ACC112 (cell line): ENCODE measurements at regions not wholly inside any gene's neighbourhood (a gene's known extent, or its start where the extent isn't known, plus 50 kb on each side); places are given as distances from the start of the nearest gene placed in this dataset.

Source experiments
- H2AFZ ChIP-seq: fragments of 200-600 bp; sonication (generic); one replicate; pipeline ENCODE4 v1.6.0; 2017; ENCODE audit warnings: antibody characterized with exemption, low read length; ENCODE audit not compliant: unreplicated experiment
- H3K27ac ChIP-seq: fragments of 200-600 bp; sonication (generic); 2 replicates; pipeline ENCODE4 v1.5.1; 2014; ENCODE audit warnings: low read depth, mild to moderate bottlenecking, antibody characterized with exemption, low read length, moderate library complexity
- H3K27me3 ChIP-seq: fragments of 200-600 bp; sonication (generic); 2 replicates; pipeline ENCODE4 v1.6.1; 2014; ENCODE audit warnings: mild to moderate bottlenecking, antibody characterized with exemption, low read length, moderate library complexity, mixed read lengths; ENCODE audit not compliant: insufficient read depth
- H3K36me3 ChIP-seq: fragments of 200-600 bp; sonication (generic); 2 replicates; pipeline ENCODE4 v1.6.1; 2016; ENCODE audit warnings: mild to moderate bottlenecking, antibody characterized with exemption, low read length, moderate library complexity, mixed read lengths; ENCODE audit not compliant: insufficient read depth
- H3K4me1 ChIP-seq: fragments of 200-600 bp; sonication (generic); one replicate; pipeline ENCODE4 v1.6.1; 2016; ENCODE audit warnings: low read length, mixed read lengths; ENCODE audit not compliant: insufficient read depth, unreplicated experiment, control insufficient read depth
- H3K4me3 ChIP-seq: fragments of 200-600 bp; sonication (generic); 2 replicates; pipeline ENCODE4 v1.5.1; 2014; ENCODE audit warnings: mild to moderate bottlenecking, low read depth, low read length
- H3K79me2 ChIP-seq: fragments of 200-600 bp; sonication (generic); one replicate; pipeline ENCODE4 v1.6.0; 2016; ENCODE audit warnings: low read length; ENCODE audit not compliant: control insufficient read depth, unreplicated experiment, insufficient read depth

DNA sequence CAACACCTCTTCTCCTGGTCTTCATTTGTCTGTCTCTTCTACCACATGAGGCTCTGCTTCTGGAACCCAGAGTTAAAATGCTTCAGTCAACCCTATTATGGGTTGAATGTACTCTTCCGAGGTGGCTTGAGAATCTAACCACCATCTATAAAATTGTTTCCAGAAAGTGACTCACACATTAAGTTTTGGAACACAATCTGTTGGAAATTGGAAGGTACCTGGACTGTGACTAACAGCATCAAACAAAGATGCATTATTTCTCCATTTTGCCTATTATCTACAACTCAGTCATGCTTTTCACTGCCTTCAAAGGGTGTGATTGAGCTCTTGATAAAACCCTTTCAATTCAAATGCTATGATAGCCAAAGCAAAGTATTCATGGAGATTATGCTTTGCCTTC lies 499.0 kb upstream of the SEMA6D start:
- no peaks in the 10 kb centered on the region for H3K4me1 ChIP-seq
- H3K27ac ChIP-seq, result no peak overlapping the region
- no peaks in the 10 kb centered on the region for H3K27me3 ChIP-seq
- H2AFZ ChIP-seq, result no peak overlapping the region
- no peaks in the 10 kb centered on the region for H3K79me2 ChIP-seq
- H3K4me3 ChIP-seq, result no peak overlapping the region
- no peaks in the 10 kb centered on the region for H3K36me3 ChIP-seq

- H3K36me3 ChIP-seq, result no peaks in the 10 kb centered on the region
These were observed 472.9 kb upstream of the SEMA6D start for GRCh38 chr15:47244361-47244760.

GRCh38 chr15:47246317-47246716 lies 471.0 kb upstream of the SEMA6D start:
- H3K79me2 ChIP-seq, result no peaks in the 10 kb centered on the region
- no peaks in the 10 kb centered on the region for H3K36me3 ChIP-seq
- H3K27me3 ChIP-seq, result no peaks in the 10 kb centered on the region
- H2AFZ ChIP-seq, result no peak overlapping the region
- no peaks in the 10 kb centered on the region for H3K4me1 ChIP-seq
- H3K4me3 ChIP-seq, result no peak overlapping the region
- H3K27ac ChIP-seq, result no peak overlapping the region

More at GRCh38 chr15:47244361-47244760, 472.9 kb upstream of the SEMA6D start:
- Histone ChIP-seq H3K4me1 (no peaks in the 10 kb centered on the region), H3K79me2 (no peaks in the 10 kb centered on the region), H3K27me3 (no peaks in the 10 kb centered on the region), H2AFZ (no peak overlapping the region), H3K27ac (no peak overlapping the region), H3K4me3 (no peak overlapping the region)

GRCh38 chr15:47258521-47258920 lies 458.8 kb upstream of the SEMA6D start:
- Histone ChIP-seq H3K4me3 (no peak overlapping the region), H3K36me3 (no peaks in the 10 kb centered on the region), H3K4me1 (no peaks in the 10 kb centered on the region), H2AFZ (no peak overlapping the region), H3K27ac (no peak overlapping the region), H3K79me2 (no peaks in the 10 kb centered on the region), H3K27me3 (no peaks in the 10 kb centered on the region)

DNA sequence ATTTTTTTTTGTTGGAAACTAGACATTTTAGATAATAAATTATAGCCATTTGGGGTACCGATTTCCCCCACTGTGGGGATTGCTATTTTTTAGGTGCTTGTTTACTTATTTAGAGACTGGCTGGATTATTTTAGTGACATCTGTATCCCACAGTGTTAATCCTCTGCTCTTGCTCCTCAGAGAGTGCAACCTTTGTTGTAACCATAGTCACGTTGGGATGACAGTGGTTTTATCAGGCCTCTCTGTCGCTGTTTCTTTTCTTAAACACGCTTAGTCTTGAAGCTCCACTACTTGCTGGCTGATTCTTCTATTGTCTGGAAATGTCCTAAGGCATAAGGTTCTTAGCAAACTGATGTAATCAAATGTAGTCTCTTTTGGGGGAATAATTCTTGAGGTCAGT lies 451.6 kb upstream of the SEMA6D start:
- H2AFZ ChIP-seq, result no peak overlapping the region
- H3K79me2 ChIP-seq, result no peaks in the 10 kb centered on the region
- no peaks in the 10 kb centered on the region for H3K36me3 ChIP-seq
- H3K27me3 ChIP-seq, result no peaks in the 10 kb centered on the region
- no peak overlapping the region for H3K4me3 ChIP-seq
- H3K4me1 ChIP-seq, result no peaks in the 10 kb centered on the region
- H3K27ac ChIP-seq, result no peak overlapping the region

- H3K36me3 ChIP-seq, result no peaks in the 10 kb centered on the region
- H3K79me2 ChIP-seq, result no peaks in the 10 kb centered on the region
- H3K4me1 ChIP-seq, result no peaks in the 10 kb centered on the region
- no peak overlapping the region for H3K27ac ChIP-seq
- no peaks in the 10 kb centered on the region for H3K27me3 ChIP-seq
- H2AFZ ChIP-seq, result no peak overlapping the region
- no peak overlapping the region for H3K4me3 ChIP-seq
These were observed 450.7 kb upstream of the SEMA6D start for GRCh38 chr15:47266566-47266965.

DNA sequence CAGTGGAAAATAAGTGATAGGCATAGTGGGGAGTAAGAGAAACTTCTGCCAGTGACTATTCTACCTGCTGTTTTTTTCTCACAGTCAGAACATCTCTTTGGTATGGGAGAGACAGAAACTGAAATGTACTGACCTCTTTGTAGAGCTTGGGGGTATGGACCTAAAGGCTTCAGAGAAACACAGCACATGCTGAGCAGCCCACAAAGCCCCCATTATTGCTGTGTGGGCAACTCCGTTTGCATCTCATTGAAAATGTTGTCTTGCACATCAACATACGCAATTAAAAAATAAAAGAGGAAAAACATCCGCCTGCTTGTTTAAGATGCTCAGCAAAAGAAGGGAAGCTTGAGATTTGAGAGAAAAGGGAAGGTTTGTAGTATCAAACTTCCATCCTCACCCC lies 443.4 kb upstream of the SEMA6D start:
- Histone ChIP-seq H3K4me1 (no peaks in the 10 kb centered on the region), H3K79me2 (no peaks in the 10 kb centered on the region), H2AFZ (no peak overlapping the region), H3K27me3 (no peaks in the 10 kb centered on the region), H3K27ac (no peak overlapping the region), H3K4me3 (no peak overlapping the region), H3K36me3 (no peaks in the 10 kb centered on the region)

GRCh38 chr15:47283246-47283645 lies 434.1 kb upstream of the SEMA6D start:
- no peaks in the 10 kb centered on the region for H3K36me3 ChIP-seq
- H3K27ac ChIP-seq, result no peak overlapping the region
- no peak overlapping the region for H3K4me3 ChIP-seq
- H3K27me3 ChIP-seq, result no peaks in the 10 kb centered on the region
- H2AFZ ChIP-seq, result no peak overlapping the region
- H3K4me1 ChIP-seq, result no peaks in the 10 kb centered on the region
- no peaks in the 10 kb centered on the region for H3K79me2 ChIP-seq

- no peak overlapping the region for H3K4me3 ChIP-seq
- no peaks in the 10 kb centered on the region for H3K4me1 ChIP-seq
- no peak overlapping the region for H3K27ac ChIP-seq
- no peaks in the 10 kb centered on the region for H3K79me2 ChIP-seq
- no peak overlapping the region for H2AFZ ChIP-seq
- H3K27me3 ChIP-seq, result no peaks in the 10 kb centered on the region
- no peaks in the 10 kb centered on the region for H3K36me3 ChIP-seq
These were observed 428.5 kb upstream of the SEMA6D start for GRCh38 chr15:47288794-47289193.

DNA sequence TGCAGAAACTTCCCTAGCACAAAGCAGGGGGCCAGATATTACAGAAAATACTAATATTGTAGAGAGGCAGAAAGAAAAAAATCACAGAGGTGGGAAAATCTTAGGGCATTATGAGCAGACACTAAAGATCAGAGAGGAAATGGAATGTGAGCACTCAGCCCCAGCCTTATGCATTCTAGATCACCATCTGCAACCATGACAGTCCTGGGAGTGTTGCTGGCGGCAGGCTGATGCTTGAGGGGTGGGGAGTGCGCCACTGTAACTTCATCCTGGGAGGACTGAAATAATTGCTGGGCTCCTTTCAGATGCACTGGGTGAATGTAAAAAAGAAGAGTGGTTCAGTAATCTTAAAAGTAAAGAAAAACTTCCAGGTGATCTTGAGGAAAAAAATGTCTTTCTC lies 427.6 kb upstream of the SEMA6D start:
- no peaks in the 10 kb centered on the region for H3K79me2 ChIP-seq
- H3K27me3 ChIP-seq, result no peaks in the 10 kb centered on the region
- no peak overlapping the region for H2AFZ ChIP-seq
- H3K36me3 ChIP-seq, result no peaks in the 10 kb centered on the region
- no peaks in the 10 kb centered on the region for H3K4me1 ChIP-seq
- no peak overlapping the region for H3K27ac ChIP-seq
- H3K4me3 ChIP-seq, result no peak overlapping the region

- Histone ChIP-seq H3K36me3 (no peaks in the 10 kb centered on the region), H3K4me3 (no peak overlapping the region), H3K27me3 (no peaks in the 10 kb centered on the region), H3K27ac (no peak overlapping the region), H3K79me2 (no peaks in the 10 kb centered on the region), H2AFZ (no peak overlapping the region), H3K4me1 (no peaks in the 10 kb centered on the region)
These were observed 425.5 kb upstream of the SEMA6D start for GRCh38 chr15:47291767-47292166.
